NT2/D1 (cell line): ENCODE measurements at regions not wholly inside any gene's neighbourhood (a gene's known extent, or its start where the extent isn't known, plus 50 kb on each side); places are given as distances from the start of the nearest gene placed in this dataset.

Experiments
- SUZ12 ChIP-seq: IDR thresholded peaks from 2 replicates; pipeline ENCODE4 v1.6.1; 2011; ENCODE audit not compliant: insufficient read length, insufficient read depth; ENCODE audit errors: extremely low read depth
- YY1 ChIP-seq: IDR thresholded peaks from 2 replicates; pipeline ENCODE4 v1.6.1; 2011; ENCODE audit not compliant: insufficient read length, insufficient read depth
- ZNF274 ChIP-seq: IDR thresholded peaks from 2 replicates; pipeline ENCODE4 v1.6.1; 2011; ENCODE audit warnings: mild to moderate bottlenecking, low read depth, low read length

GRCh38 chr5:6046296-6046967 is 331.9 kb downstream of the MED10 start:
- TF ChIP-seq ZNF274 (no peak), YY1 (no peak), SUZ12 (no peak)
